Endothelial cell of umbilical vein (primary cell): ENCODE measurements at regions not wholly inside any gene's neighbourhood (a gene's known extent, or its start where the extent isn't known, plus 50 kb on each side); places are given as distances from the start of the nearest gene placed in this dataset.

Experiments
- BruUV-seq: library from RNA; stranded (reverse); fragments of 400-500 nt; replicated peaks from 2 replicates; lab custom pipeline; 2021; lab: Mats Ljungman, UMichigan
- CTCF ChIA-PET: fragments of 300-600, 350-600 bp; sonication (Branson Sonifier 250); formaldehyde crosslinking; loops from one replicate; lab custom pipeline; 2021; ENCODE audit warnings: antibody characterized with exemption, inconsistent platforms; lab: Charles Lee
- POLR2A ChIA-PET: fragments of 300-600, 350-600 bp; sonication (Branson Sonifier 250); formaldehyde crosslinking; loops from one replicate; lab custom pipeline; 2021; ENCODE audit warnings: antibody characterized with exemption, inconsistent platforms; lab: Charles Lee
- DNase-seq: peaks from one replicate; pipeline ENCODE4 v3.0.0-alpha.2; 2011; ENCODE audit warnings: low read depth, low spot score
- FAIRE-seq: peaks from 2 replicates; lab custom pipeline; 2011; peaks lifted over from hg19 to GRCh38; lab: Jason Lieb, UNC
- H2AFZ ChIP-seq: 2 replicates; pipeline ENCODE4 v1.6.0; 2012; ENCODE audit warnings: low read depth, low read length, control low read depth, inconsistent platforms
- H3K27ac ChIP-seq: 2 replicates; pipeline ENCODE4 v1.5.1; 2011; ENCODE audit warnings: low read depth, mild to moderate bottlenecking, control low read depth, low read length, moderate library complexity; ENCODE audit not compliant: insufficient read depth
- H3K27me3 ChIP-seq, 2 experiments: 2 replicates each; pipeline versions ENCODE4 v1.6.0 to v1.6.1; 2011; ENCODE audit warnings: low read length in 2 of 2, mixed read lengths in 1 of 2; ENCODE audit not compliant: control insufficient read depth in 2 of 2, insufficient read depth in 2 of 2
- H3K36me3 ChIP-seq, 2 experiments: 2 replicates in 1 of 2; 3 replicates in 1 of 2; pipeline ENCODE4 v1.5.1; 2011; ENCODE audit warnings: low read length in 2 of 2, mild to moderate bottlenecking in 1 of 2, moderate library complexity in 1 of 2; ENCODE audit not compliant: control insufficient read depth in 2 of 2, insufficient read depth in 2 of 2; ENCODE audit errors: extremely low read depth in 1 of 2
- H3K4me1 ChIP-seq: 3 replicates; pipeline ENCODE4 v1.5.1; 2011; ENCODE audit warnings: mild to moderate bottlenecking, low read length; ENCODE audit not compliant: control insufficient read depth, insufficient read depth; ENCODE audit errors: extremely low read depth
- H3K4me2 ChIP-seq: 2 replicates; pipeline ENCODE4 v1.6.1; 2011; ENCODE audit warnings: low read length, control low read depth, mixed read lengths; ENCODE audit not compliant: insufficient read depth
- H3K4me3 ChIP-seq, 3 experiments: fragments of 200-600 bp in 1 of 3; sonication (generic), shearing (Covaris generic) in 1 of 3; replicated peaks in 1 of 3; 2 replicates each; pipeline ENCODE4 v1.5.1; 2011 to 2016; ENCODE audit warnings: control low read depth in 3 of 3, low read length in 3 of 3, mild to moderate bottlenecking in 2 of 3, inconsistent platforms in 1 of 3, low read depth in 1 of 3, moderate library complexity in 1 of 3; ENCODE audit not compliant: insufficient read depth in 1 of 3
- H3K79me2 ChIP-seq: 2 replicates; pipeline ENCODE4 v1.6.0; 2012; ENCODE audit warnings: low read length, inconsistent platforms; ENCODE audit not compliant: control insufficient read depth, insufficient read depth
- H3K9ac ChIP-seq: replicated peaks from 2 replicates; pipeline ENCODE3; 2011; ENCODE audit warnings: low read length, control low read depth; ENCODE audit not compliant: insufficient read depth; ENCODE audit errors: extremely low read depth
- H3K9me1 ChIP-seq: replicated peaks from 3 replicates; pipeline ENCODE4 v1.6.0; 2011; ENCODE audit warnings: mild to moderate bottlenecking, low read length; ENCODE audit not compliant: control insufficient read depth, insufficient read depth; ENCODE audit errors: extremely low read depth
- H3K9me3 ChIP-seq: replicated peaks from 2 replicates; pipeline ENCODE4 v1.5.1; 2012; ENCODE audit warnings: low read length, inconsistent platforms; ENCODE audit not compliant: control insufficient read depth, insufficient read depth
- H4K20me1 ChIP-seq: replicated peaks from 2 replicates; pipeline ENCODE3; 2011; ENCODE audit warnings: mild to moderate bottlenecking, low read length; ENCODE audit not compliant: control insufficient read depth, insufficient read depth; ENCODE audit errors: extremely low read depth
- CTCF ChIP-seq, 2 donors: IDR thresholded peaks; 1 replicate in 1 of 2; 2 replicates in 1 of 2; pipeline ENCODE4 v1.5.1; 2011; ENCODE audit warnings: low read length in 2 of 2, mild to moderate bottlenecking in 2 of 2, moderate library complexity in 2 of 2, control low read depth in 1 of 2, inconsistent platforms in 1 of 2, low read depth in 1 of 2; ENCODE audit not compliant: insufficient read depth in 1 of 2; ENCODE audit errors: extremely low read depth in 1 of 2
- EZH2 ChIP-seq: IDR thresholded peaks from 2 replicates; pipeline ENCODE4 v1.6.1; 2012; ENCODE audit warnings: borderline replicate concordance, low read depth, mild to moderate bottlenecking, moderate library complexity, low read length, inconsistent platforms; ENCODE audit not compliant: severe bottlenecking
- FOS ChIP-seq: IDR thresholded peaks from 2 replicates; pipeline ENCODE4 v1.6.1; 2011; ENCODE audit warnings: mild to moderate bottlenecking, low read length, moderate library complexity, borderline replicate concordance; ENCODE audit not compliant: insufficient read depth
- GATA2 ChIP-seq: IDR thresholded peaks from 2 replicates; pipeline ENCODE4 v1.7.0; 2011; ENCODE audit warnings: low read depth, mild to moderate bottlenecking, moderate library complexity, mixed read lengths, low read length; ENCODE audit not compliant: insufficient read length, insufficient read depth
- JUN ChIP-seq: IDR thresholded peaks from 2 replicates; pipeline ENCODE4 v1.6.1; 2011; ENCODE audit warnings: borderline replicate concordance, low read depth; ENCODE audit not compliant: insufficient read length, insufficient read depth
- MAX ChIP-seq: IDR thresholded peaks from 2 replicates; pipeline ENCODE4 v1.6.1; 2011; ENCODE audit not compliant: insufficient read depth, insufficient read length
- MYC ChIP-seq: IDR thresholded peaks from one replicate; pipeline ENCODE4 v1.6.1; 2011; ENCODE audit warnings: mild to moderate bottlenecking, low read depth, low read length
- POLR2A ChIP-seq: IDR thresholded peaks from 2 replicates; pipeline ENCODE4 v1.6.1; 2012; ENCODE audit warnings: low read depth, mild to moderate bottlenecking, control low read depth, low read length
- POLR2AphosphoS5 ChIP-seq: IDR thresholded peaks from 2 replicates; pipeline ENCODE4 v1.6.1; 2012; ENCODE audit warnings: low read depth, mild to moderate bottlenecking, control low read depth, low read length, moderate library complexity; ENCODE audit not compliant: insufficient read depth
- dilution Hi-C: fragments of 300-500 bp; cut with MboI; formaldehyde crosslinking; loops from one replicate; pipeline ENCODE4 v1.15.0; 2019; ENCODE audit warnings: low sequenced_read_pairs; ENCODE audit not compliant: extremely low pct_ligation_motif_present
- intact Hi-C: fragments of 100-400 bp; cut with micrococcal nuclease; formaldehyde crosslinking; loops from one replicate; pipeline ENCODE4 v1.10.0; 2022

GRCh38 chr1:214186103-214186824 lies 94.7 kb upstream of the SMYD2 start:
- Histone ChIP-seq H3K79me2 (no peaks in the 10 kb centered on the region), H3K4me3 (no peak overlapping the region), H3K4me2 (no peak overlapping the region), H3K36me3 (no peaks in the 10 kb centered on the region), H3K9me1 (no peaks in the 10 kb centered on the region), H4K20me1 (no peaks in the 10 kb centered on the region), H3K27ac (no peak overlapping the region), H2AFZ (no peak overlapping the region), H3K9me3 (no peaks in the 10 kb centered on the region), H3K4me1 (peaks cover 3% of the 10 kb centered on the region), H3K9ac (no peak overlapping the region), H3K27me3 (peaks cover 33 to 52% of the 10 kb centered on the region in 2 experiments)
- TF ChIP-seq CTCF (IDR thresholded peaks at IDR 0.05; ENCODE audit: extremely low read depth in 1 of 2, insufficient read depth in 1 of 2, low read depth in 1 of 2, low read length in 2 of 2) (no peak), EZH2 (no peak), MYC (no peak), FOS (no peak), POLR2A (no peak), POLR2AphosphoS5 (no peak), JUN (no peak), GATA2 (no peak), MAX (no peak)
- ChIA-PET CTCF (interaction anchor here (0.8 to 1.7 kb wide), 3 partner anchors 28 to 75 kb away, joined by 3 to 4 read pairs (median 4); no protein-coding TSS in a partner anchor), POLR2A (no interaction called here)
- FAIRE-seq: no peak
- dilution Hi-C loops (no loop called here), intact Hi-C loops (loop anchor here (2.0 kb wide), 1 partner anchor 61 kb away; no protein-coding TSS in a partner anchor)
- BruUV-seq: no TSS peak
- DNase-seq: no peak
